ENCODE measurements at regions not wholly inside any gene's neighbourhood (a gene's known extent, or its start where the extent isn't known, plus 50 kb on each side); places are given as distances from the start of the nearest gene placed in this dataset.

GRCh38 chr2:147634826-147635225 lies 210.0 kb upstream of the ACVR2A start:
- no peaks in the 10 kb centered on the region for H3K36me3 Mint-ChIP-seq (ENCODE audit: insufficient read depth)
- no peak overlapping the region for H3K27ac Mint-ChIP-seq
- H3K27me3 Mint-ChIP-seq, result peaks cover 10% of the 10 kb centered on the region
- no peaks in the 10 kb centered on the region for H3K9me3 Mint-ChIP-seq (ENCODE audit: low read depth)
- no peak for DNase-seq (ENCODE audit: low spot score, unreplicated experiment)
- TF ChIP-seq, protein P1, sequence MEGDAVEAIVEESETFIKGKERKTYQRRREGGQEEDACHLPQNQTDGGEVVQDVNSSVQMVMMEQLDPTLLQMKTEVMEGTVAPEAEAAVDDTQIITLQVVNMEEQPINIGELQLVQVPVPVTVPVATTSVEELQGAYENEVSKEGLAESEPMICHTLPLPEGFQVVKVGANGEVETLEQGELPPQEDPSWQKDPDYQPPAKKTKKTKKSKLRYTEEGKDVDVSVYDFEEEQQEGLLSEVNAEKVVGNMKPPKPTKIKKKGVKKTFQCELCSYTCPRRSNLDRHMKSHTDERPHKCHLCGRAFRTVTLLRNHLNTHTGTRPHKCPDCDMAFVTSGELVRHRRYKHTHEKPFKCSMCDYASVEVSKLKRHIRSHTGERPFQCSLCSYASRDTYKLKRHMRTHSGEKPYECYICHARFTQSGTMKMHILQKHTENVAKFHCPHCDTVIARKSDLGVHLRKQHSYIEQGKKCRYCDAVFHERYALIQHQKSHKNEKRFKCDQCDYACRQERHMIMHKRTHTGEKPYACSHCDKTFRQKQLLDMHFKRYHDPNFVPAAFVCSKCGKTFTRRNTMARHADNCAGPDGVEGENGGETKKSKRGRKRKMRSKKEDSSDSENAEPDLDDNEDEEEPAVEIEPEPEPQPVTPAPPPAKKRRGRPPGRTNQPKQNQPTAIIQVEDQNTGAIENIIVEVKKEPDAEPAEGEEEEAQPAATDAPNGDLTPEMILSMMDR (IDR thresholded peaks at IDR 0.05; ENCODE audit: unreplicated experiment), result no peak
- peaks cover 16% of the 10 kb centered on the region for H3K4me1 Mint-ChIP-seq (ENCODE audit: low read depth)
- H3K4me3 Mint-ChIP-seq (ENCODE audit: low read depth), result no peak overlapping the region

DNA sequence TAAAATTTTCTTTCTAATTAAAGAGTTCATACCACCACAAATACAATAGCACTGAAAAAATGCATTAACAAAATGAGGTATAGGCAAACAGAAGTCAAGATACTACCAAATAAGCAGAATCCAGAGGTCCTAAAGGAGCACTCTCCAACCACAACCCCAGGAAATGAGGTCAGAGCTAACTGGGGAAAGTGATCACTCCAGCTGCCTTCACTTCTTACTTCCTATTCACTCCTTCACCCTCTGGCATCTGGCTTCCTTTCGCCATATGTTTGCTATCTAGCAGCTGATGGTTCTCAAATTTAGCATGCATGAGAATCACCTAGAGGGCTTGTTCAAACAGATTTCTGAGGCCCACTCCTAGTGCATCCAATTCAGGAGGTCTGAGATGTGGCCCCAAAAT lies 212.6 kb upstream of the ACVR2A start:
- TF ChIP-seq, protein P1 (IDR thresholded peaks at IDR 0.05; ENCODE audit: unreplicated experiment), result no peak
- H3K27me3 Mint-ChIP-seq, result peaks cover 6% of the 10 kb centered on the region
- no peak overlapping the region for H3K27ac Mint-ChIP-seq
- no peaks in the 10 kb centered on the region for H3K36me3 Mint-ChIP-seq (ENCODE audit: insufficient read depth)
- peaks cover 16% of the 10 kb centered on the region for H3K4me1 Mint-ChIP-seq (ENCODE audit: low read depth)
- H3K4me3 Mint-ChIP-seq (ENCODE audit: low read depth), result no peak overlapping the region
- no peaks in the 10 kb centered on the region for H3K9me3 Mint-ChIP-seq (ENCODE audit: low read depth)
- DNase-seq (ENCODE audit: low spot score, unreplicated experiment), result no peak

DNA sequence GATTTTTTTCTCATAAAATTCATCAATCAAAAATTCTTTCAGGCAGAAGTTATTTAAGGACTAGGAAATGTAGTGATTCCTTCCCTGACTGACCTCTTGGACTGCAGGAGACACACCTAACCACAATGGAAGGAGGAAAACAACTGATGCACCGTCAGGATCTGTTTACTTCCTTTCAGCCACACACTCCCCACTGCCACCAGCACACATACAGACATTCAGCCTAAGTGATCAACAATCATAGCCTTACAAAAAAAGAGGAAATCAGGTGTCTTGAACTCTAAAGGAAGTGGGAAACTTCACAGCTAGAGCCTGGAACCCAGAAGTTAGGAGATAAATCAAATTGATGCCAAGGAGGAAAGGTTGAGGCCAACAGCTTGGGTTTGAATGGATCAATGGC lies 213.5 kb upstream of the ACVR2A start:
- peaks cover 6% of the 10 kb centered on the region for H3K27me3 Mint-ChIP-seq
- no peak overlapping the region for H3K4me3 Mint-ChIP-seq (ENCODE audit: low read depth)
- peaks cover 8% of the 10 kb centered on the region for H3K4me1 Mint-ChIP-seq (ENCODE audit: low read depth)
- H3K9me3 Mint-ChIP-seq (ENCODE audit: low read depth), result no peaks in the 10 kb centered on the region
- no peak overlapping the region for H3K27ac Mint-ChIP-seq
- no peaks in the 10 kb centered on the region for H3K36me3 Mint-ChIP-seq (ENCODE audit: insufficient read depth)
- TF ChIP-seq, protein P1 (IDR thresholded peaks at IDR 0.05; ENCODE audit: unreplicated experiment), result no peak
- no peak for DNase-seq (ENCODE audit: low spot score, unreplicated experiment)

DNA sequence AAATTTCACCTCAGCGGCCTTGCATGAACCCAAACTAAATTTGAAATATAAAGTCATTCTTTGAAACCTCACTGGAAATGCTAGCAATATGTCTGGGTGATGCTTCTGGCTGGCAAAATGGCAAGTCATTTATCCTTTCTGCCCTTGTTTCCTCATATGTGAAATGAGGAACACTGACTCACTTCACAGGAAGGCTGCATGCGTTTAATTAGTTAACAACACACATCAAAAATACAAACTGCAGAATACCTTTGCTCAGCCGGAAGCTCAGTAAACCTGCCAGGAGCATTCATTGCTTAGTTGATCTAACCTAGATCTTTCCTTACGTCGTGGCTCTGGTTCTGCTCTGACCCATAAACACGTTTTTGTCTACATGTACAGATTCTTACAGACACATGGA lies 214.2 kb upstream of the ACVR2A start:
- no peak for DNase-seq (ENCODE audit: low spot score, unreplicated experiment)
- peaks cover 6% of the 10 kb centered on the region for H3K27me3 Mint-ChIP-seq
- TF ChIP-seq, protein P1 (IDR thresholded peaks at IDR 0.05; ENCODE audit: unreplicated experiment), result no peak
- no peaks in the 10 kb centered on the region for H3K9me3 Mint-ChIP-seq (ENCODE audit: low read depth)
- no peak overlapping the region for H3K27ac Mint-ChIP-seq
- H3K4me3 Mint-ChIP-seq (ENCODE audit: low read depth), result no peak overlapping the region
- peaks cover 3% of the 10 kb centered on the region for H3K4me1 Mint-ChIP-seq (ENCODE audit: low read depth)
- no peaks in the 10 kb centered on the region for H3K36me3 Mint-ChIP-seq (ENCODE audit: insufficient read depth)

DNA sequence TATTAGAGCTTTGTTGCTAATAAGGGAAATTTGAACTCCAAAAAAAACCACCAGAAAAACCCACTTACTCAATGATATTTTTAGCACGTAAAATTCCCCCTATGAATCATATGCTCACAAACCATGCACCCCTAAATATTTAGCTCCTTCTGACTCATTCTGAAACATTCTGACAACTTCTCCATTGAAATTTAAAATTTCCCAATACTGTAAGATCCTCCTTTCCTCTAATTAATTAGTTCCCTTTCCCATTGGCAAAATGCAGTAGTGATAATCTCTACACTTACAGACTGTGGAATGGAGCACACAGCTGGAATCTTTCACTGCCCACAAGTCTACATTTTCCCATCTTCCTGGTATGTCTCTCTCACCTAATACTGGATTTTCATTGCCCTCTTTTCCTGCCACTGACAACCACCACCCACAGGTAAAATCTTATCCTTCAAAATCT lies 215.8 kb upstream of the ACVR2A start:
- Mint-ChIP-seq H3K4me1 (ENCODE audit: low read depth) (peaks cover 2% of the 10 kb centered on the region), H3K27me3 (peaks cover 6% of the 10 kb centered on the region), H3K36me3 (ENCODE audit: insufficient read depth) (no peaks in the 10 kb centered on the region), H3K27ac (no peak overlapping the region), H3K4me3 (ENCODE audit: low read depth) (no peak overlapping the region), H3K9me3 (ENCODE audit: low read depth) (no peaks in the 10 kb centered on the region)
- no peak for DNase-seq (ENCODE audit: low spot score, unreplicated experiment)
- TF ChIP-seq, protein P1 (IDR thresholded peaks at IDR 0.05; ENCODE audit: unreplicated experiment), result no peak

All from progenitor cell of endocrine pancreas (in vitro differentiated cells).